ENCODE measurements at regions not wholly inside any gene's neighbourhood (a gene's known extent, or its start where the extent isn't known, plus 50 kb on each side); places are given as distances from the start of the nearest gene placed in this dataset.

DNA sequence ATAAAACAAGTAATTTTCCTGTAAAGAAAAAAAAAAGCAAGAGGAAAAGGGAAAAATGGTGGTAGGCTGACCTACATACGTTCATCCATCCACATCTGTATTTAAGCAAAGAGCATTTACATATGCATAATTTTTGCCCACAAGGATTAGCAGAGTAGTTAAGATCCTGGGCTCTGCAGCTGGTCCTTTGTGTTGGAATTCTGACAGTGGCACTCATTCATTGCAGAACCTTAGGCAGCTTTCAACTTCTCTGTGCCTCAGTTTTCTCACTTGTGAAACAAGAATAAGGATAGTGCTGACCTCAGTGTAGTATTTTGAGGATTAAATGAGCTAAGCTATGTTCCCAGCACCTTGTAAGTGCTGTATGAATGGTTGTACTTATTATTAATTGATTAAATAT is 211.3 kb downstream of the ARL4C start:
- peaks cover 8% of the 10 kb centered on the region for H3K27me3 Mint-ChIP-seq (ENCODE audit: unreplicated experiment)
- intact Hi-C loops (cut with micrococcal nuclease; ENCODE audit: unreplicated experiment): no loop called here
- CTCF ChIA-PET: interaction anchor here (0.8 to 1.0 kb wide), 2 partner anchors 8 to 15 kb away, joined by 3 read pairs; no protein-coding TSS in a partner anchor
- H3K36me3 Mint-ChIP-seq (ENCODE audit: insufficient read depth, unreplicated experiment): no peaks in the 10 kb centered on the region
- no peak overlapping the region for H3K27ac Mint-ChIP-seq (ENCODE audit: unreplicated experiment)
- peaks cover 4% of the 10 kb centered on the region for H3K9me3 Mint-ChIP-seq (ENCODE audit: low read depth, unreplicated experiment)
- peaks cover 10% of the 10 kb centered on the region for H3K4me1 Mint-ChIP-seq (ENCODE audit: low read depth, unreplicated experiment)
- no TSS peak for BruUV-seq (replicated peaks)
- TF ChIP-seq, protein P1, sequence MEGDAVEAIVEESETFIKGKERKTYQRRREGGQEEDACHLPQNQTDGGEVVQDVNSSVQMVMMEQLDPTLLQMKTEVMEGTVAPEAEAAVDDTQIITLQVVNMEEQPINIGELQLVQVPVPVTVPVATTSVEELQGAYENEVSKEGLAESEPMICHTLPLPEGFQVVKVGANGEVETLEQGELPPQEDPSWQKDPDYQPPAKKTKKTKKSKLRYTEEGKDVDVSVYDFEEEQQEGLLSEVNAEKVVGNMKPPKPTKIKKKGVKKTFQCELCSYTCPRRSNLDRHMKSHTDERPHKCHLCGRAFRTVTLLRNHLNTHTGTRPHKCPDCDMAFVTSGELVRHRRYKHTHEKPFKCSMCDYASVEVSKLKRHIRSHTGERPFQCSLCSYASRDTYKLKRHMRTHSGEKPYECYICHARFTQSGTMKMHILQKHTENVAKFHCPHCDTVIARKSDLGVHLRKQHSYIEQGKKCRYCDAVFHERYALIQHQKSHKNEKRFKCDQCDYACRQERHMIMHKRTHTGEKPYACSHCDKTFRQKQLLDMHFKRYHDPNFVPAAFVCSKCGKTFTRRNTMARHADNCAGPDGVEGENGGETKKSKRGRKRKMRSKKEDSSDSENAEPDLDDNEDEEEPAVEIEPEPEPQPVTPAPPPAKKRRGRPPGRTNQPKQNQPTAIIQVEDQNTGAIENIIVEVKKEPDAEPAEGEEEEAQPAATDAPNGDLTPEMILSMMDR (IDR thresholded peaks at IDR 0.05; ENCODE audit: unreplicated experiment): no peak
- no peak overlapping the region for H3K4me3 Mint-ChIP-seq (ENCODE audit: low read depth, unreplicated experiment)
- DNase-seq: no peak

DNA sequence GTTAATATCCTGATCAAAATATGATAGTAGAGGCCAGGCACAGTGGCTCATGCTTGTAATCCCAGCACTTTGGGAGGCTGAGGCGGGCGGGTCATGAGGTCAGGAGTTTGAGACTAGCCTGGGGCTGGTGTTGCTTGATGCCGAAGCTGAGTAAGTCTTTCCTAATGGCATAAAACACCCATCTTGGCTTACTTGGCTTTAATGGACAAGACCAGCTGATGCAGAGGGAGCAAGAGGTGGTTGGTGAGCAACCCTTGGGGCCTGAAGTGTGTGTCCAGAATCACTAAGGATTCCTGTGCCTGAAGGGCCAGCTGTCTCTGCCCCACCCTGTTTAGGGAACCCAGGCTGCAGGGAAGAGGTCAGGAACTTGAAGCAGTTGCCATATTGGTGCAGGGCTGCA is 217.2 kb downstream of the ARL4C start:
- no peaks in the 10 kb centered on the region for H3K4me1 Mint-ChIP-seq (ENCODE audit: low read depth, unreplicated experiment)
- no peak overlapping the region for H3K4me3 Mint-ChIP-seq (ENCODE audit: low read depth, unreplicated experiment)
- TF ChIP-seq, protein P1 (IDR thresholded peaks at IDR 0.05; ENCODE audit: unreplicated experiment): no peak
- CTCF ChIA-PET: no interaction called here
- peaks cover 4% of the 10 kb centered on the region for H3K9me3 Mint-ChIP-seq (ENCODE audit: low read depth, unreplicated experiment)
- H3K27ac Mint-ChIP-seq (ENCODE audit: unreplicated experiment): no peak overlapping the region
- no peak for DNase-seq
- intact Hi-C loops (cut with micrococcal nuclease; ENCODE audit: unreplicated experiment): no loop called here
- no TSS peak for BruUV-seq (replicated peaks)
- H3K27me3 Mint-ChIP-seq (ENCODE audit: unreplicated experiment): peaks cover 8% of the 10 kb centered on the region
- H3K36me3 Mint-ChIP-seq (ENCODE audit: insufficient read depth, unreplicated experiment): no peaks in the 10 kb centered on the region

DNA sequence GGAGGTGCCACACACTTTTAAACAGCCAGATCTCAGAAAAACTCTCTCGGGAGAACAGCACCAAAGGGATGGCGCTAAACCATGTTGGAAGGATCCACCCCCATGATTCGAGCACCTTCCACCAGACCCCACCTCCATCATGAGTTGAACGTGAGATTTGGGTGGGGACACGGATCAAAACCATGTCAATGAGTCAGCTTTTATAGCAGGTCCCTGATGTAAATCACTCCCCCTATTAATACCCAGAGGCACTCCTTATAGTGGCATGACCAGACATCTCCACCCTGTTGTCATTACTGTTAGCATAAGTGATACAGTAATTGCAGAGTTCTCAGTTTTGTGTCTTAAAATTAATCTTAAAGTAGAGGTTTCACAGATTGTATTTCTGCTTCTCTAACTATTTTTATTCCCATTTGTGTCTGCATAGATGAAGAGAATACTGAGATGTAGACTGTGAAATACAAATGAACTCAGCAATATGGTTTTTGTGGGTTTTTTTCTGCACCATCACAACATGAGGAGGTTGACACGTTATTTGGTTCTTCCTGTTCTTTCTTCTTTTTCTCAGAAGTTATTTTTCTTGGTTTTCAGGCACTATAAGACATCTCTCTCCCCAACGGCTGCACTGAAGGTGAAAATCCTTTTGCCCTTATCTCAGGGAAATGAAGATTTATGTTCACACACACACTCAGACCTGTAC is 218.2 kb downstream of the ARL4C start:
- Mint-ChIP-seq H3K9me3 (ENCODE audit: low read depth, unreplicated experiment) (peaks cover 4% of the 10 kb centered on the region), H3K27ac (ENCODE audit: unreplicated experiment) (no peak overlapping the region), H3K4me1 (ENCODE audit: low read depth, unreplicated experiment) (peaks cover 8% of the 10 kb centered on the region), H3K27me3 (ENCODE audit: unreplicated experiment) (peaks cover 8% of the 10 kb centered on the region), H3K4me3 (ENCODE audit: low read depth, unreplicated experiment) (no peak overlapping the region), H3K36me3 (ENCODE audit: insufficient read depth, unreplicated experiment) (peaks cover 5% of the 10 kb centered on the region)
- CTCF ChIA-PET: no interaction called here
- intact Hi-C loops (cut with micrococcal nuclease; ENCODE audit: unreplicated experiment): no loop called here
- BruUV-seq (replicated peaks): no TSS peak
- no peak for DNase-seq
- TF ChIP-seq, protein P1 (IDR thresholded peaks at IDR 0.05; ENCODE audit: unreplicated experiment): no peak

DNA sequence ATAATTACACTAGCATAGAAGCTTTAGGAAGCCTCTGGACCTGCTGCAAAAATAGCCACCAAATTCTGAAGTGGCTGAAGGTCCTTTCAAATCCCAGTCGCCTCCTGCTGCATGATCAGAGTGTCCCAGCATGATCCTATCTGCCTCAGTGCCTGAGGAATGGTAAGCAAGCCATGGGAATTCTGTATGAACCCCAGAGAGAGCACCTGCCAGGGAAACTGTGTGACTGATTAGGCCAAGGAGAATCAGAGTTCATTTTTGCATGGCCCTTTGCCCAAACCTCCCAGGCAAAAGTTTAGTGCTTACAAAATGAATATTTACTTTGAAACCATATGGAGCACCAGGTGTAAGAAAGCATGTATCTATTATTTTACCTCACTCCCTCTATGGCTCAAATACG is 221.4 kb downstream of the ARL4C start:
- BruUV-seq (replicated peaks): no TSS peak
- no peaks in the 10 kb centered on the region for H3K27me3 Mint-ChIP-seq (ENCODE audit: unreplicated experiment)

More for the DNA sequence above, 221.4 kb downstream of the ARL4C start:
- Mint-ChIP-seq H3K4me3 (ENCODE audit: low read depth, unreplicated experiment) (no peak overlapping the region), H3K27ac (ENCODE audit: unreplicated experiment) (no peak overlapping the region), H3K36me3 (ENCODE audit: insufficient read depth, unreplicated experiment) (peaks cover 5% of the 10 kb centered on the region), H3K4me1 (ENCODE audit: low read depth, unreplicated experiment) (peaks cover 15% of the 10 kb centered on the region), H3K9me3 (ENCODE audit: low read depth, unreplicated experiment) (no peaks in the 10 kb centered on the region)
- CTCF ChIA-PET: no interaction called here
- TF ChIP-seq, protein P1 (IDR thresholded peaks at IDR 0.05; ENCODE audit: unreplicated experiment): no peak
- intact Hi-C loops (cut with micrococcal nuclease; ENCODE audit: unreplicated experiment): no loop called here
- DNase-seq: no peak

All from Calu3 (cell line).